ENCODE measurements at regions not wholly inside any gene's neighbourhood (a gene's known extent, or its start where the extent isn't known, plus 50 kb on each side); places are given as distances from the start of the nearest gene placed in this dataset.

DNA sequence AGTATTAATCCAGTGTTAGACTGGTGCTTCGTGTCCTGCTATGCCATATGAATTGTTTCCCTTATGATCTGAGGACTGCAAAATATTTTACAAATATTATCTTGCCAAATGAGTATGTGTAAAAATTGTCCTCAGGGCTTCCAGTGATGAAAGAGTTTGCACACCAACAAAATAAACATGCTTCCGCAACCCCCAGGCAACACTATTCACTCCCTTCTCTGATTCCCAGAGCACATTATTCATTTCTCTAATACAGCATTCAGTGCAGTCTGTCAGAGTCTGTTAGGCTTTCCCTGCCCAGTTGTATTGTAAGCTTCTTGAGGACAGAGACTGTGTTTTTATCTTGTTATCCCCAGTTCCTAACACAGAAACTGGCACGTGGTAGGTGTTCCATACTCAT lies 409.9 kb upstream of the C1orf87 start:
- TF ChIP-seq CTCF (IDR thresholded peaks at IDR 0.05): no peak
- Histone ChIP-seq H3K9me3 (ENCODE audit: control insufficient read depth, low read length) (no peaks in the 10 kb centered on the region), H2AFZ (no peak overlapping the region), H3K4me1 (no peaks in the 10 kb centered on the region), H3K4me3 (ENCODE audit: low read depth, low read length) (no peak overlapping the region), H3K27me3 (ENCODE audit: control insufficient read depth, insufficient read depth, low read length) (no peaks in the 10 kb centered on the region), H3K4me2 (ENCODE audit: low read length) (no peak overlapping the region), H3K79me2 (no peaks in the 10 kb centered on the region), H3K9ac (no peak overlapping the region), H3K27ac (no peak overlapping the region), H3K36me3 (ENCODE audit: control insufficient read depth, insufficient read depth, low read length) (no peaks in the 10 kb centered on the region)

GRCh38 chr1:60470246-60470645 lies 396.7 kb upstream of the C1orf87 start:
- H2AFZ ChIP-seq: no peak overlapping the region
- H3K4me2 ChIP-seq (ENCODE audit: low read length): no peak overlapping the region

GRCh38 chr1:60463786-60464185 lies 390.2 kb upstream of the C1orf87 start:
- H3K79me2 ChIP-seq: no peaks in the 10 kb centered on the region
- H3K27ac ChIP-seq: no peak overlapping the region
- H3K4me3 ChIP-seq (ENCODE audit: low read depth, low read length): no peak overlapping the region
- no peaks in the 10 kb centered on the region for H3K4me1 ChIP-seq
- H3K27me3 ChIP-seq (ENCODE audit: control insufficient read depth, insufficient read depth, low read length): no peaks in the 10 kb centered on the region
- H3K9ac ChIP-seq: no peak overlapping the region
- no peaks in the 10 kb centered on the region for H3K36me3 ChIP-seq (ENCODE audit: control insufficient read depth, insufficient read depth, low read length)
- no peaks in the 10 kb centered on the region for H3K9me3 ChIP-seq (ENCODE audit: control insufficient read depth, low read length)
- H2AFZ ChIP-seq: no peak overlapping the region
- H3K4me2 ChIP-seq (ENCODE audit: low read length): no peak overlapping the region
- TF ChIP-seq CTCF (IDR thresholded peaks at IDR 0.05): no peak

More at GRCh38 chr1:60470246-60470645, 396.7 kb upstream of the C1orf87 start:
- no peaks in the 10 kb centered on the region for H3K4me1 ChIP-seq
- H3K36me3 ChIP-seq (ENCODE audit: control insufficient read depth, insufficient read depth, low read length): no peaks in the 10 kb centered on the region
- no peak for TF ChIP-seq CTCF (IDR thresholded peaks at IDR 0.05)
- H3K9me3 ChIP-seq (ENCODE audit: control insufficient read depth, low read length): no peaks in the 10 kb centered on the region
- H3K27ac ChIP-seq: no peak overlapping the region
- H3K79me2 ChIP-seq: no peaks in the 10 kb centered on the region
- H3K9ac ChIP-seq: no peak overlapping the region
- no peaks in the 10 kb centered on the region for H3K27me3 ChIP-seq (ENCODE audit: control insufficient read depth, insufficient read depth, low read length)
- H3K4me3 ChIP-seq (ENCODE audit: low read depth, low read length): no peak overlapping the region

GRCh38 chr1:60463146-60463545 lies 389.6 kb upstream of the C1orf87 start:
- H3K27me3 ChIP-seq (ENCODE audit: control insufficient read depth, insufficient read depth, low read length): no peaks in the 10 kb centered on the region
- H3K4me3 ChIP-seq (ENCODE audit: low read depth, low read length): no peak overlapping the region
- H3K4me1 ChIP-seq: no peaks in the 10 kb centered on the region
- H2AFZ ChIP-seq: no peak overlapping the region
- no peak overlapping the region for H3K27ac ChIP-seq
- H3K79me2 ChIP-seq: no peaks in the 10 kb centered on the region
- H3K9me3 ChIP-seq (ENCODE audit: control insufficient read depth, low read length): no peaks in the 10 kb centered on the region
- no peak for TF ChIP-seq CTCF (IDR thresholded peaks at IDR 0.05)
- no peak overlapping the region for H3K9ac ChIP-seq
- H3K36me3 ChIP-seq (ENCODE audit: control insufficient read depth, insufficient read depth, low read length): no peaks in the 10 kb centered on the region
- no peak overlapping the region for H3K4me2 ChIP-seq (ENCODE audit: low read length)

- H3K4me2 ChIP-seq (ENCODE audit: low read length): no peak overlapping the region
- TF ChIP-seq CTCF (IDR thresholded peaks at IDR 0.05): no peak
- H3K9ac ChIP-seq: no peak overlapping the region
- H3K4me3 ChIP-seq (ENCODE audit: low read depth, low read length): no peak overlapping the region
- H3K9me3 ChIP-seq (ENCODE audit: control insufficient read depth, low read length): no peaks in the 10 kb centered on the region
- no peaks in the 10 kb centered on the region for H3K79me2 ChIP-seq
- no peaks in the 10 kb centered on the region for H3K4me1 ChIP-seq
- no peak overlapping the region for H3K27ac ChIP-seq
- no peaks in the 10 kb centered on the region for H3K27me3 ChIP-seq (ENCODE audit: control insufficient read depth, insufficient read depth, low read length)
- no peaks in the 10 kb centered on the region for H3K36me3 ChIP-seq (ENCODE audit: control insufficient read depth, insufficient read depth, low read length)
- H2AFZ ChIP-seq: no peak overlapping the region
Measured at GRCh38 chr1:60461925-60462595, 388.5 kb upstream of the C1orf87 start.
